Heart right ventricle (tissue), 16 donors: ENCODE measurements at regions not wholly inside any gene's neighbourhood (a gene's known extent, or its start where the extent isn't known, plus 50 kb on each side); places are given as distances from the start of the nearest gene placed in this dataset.
A peak's percentile ranks its signal among the peaks of the same experiment; 100 is the strongest.

ENCODE experiments used
- ATAC-seq, 8 donors: fragments of 200-7000 bp; cut with Tn5 transposase; one replicate each; pipeline ENCODE4 v1.9.1; 2020; ENCODE audit warnings: mild to moderate bottlenecking in 8 of 8, moderate library complexity in 8 of 8, moderate number of reproducible peaks in 1 of 8
- DNase-seq, 2 donors: peaks; one replicate each; pipeline ENCODE4 v3.0.0-alpha.2; 2020
- H3K27ac ChIP-seq, 10 donors: fragments of 200-600 bp; sonication (generic) in 2 of 10; one replicate each; pipeline versions ENCODE4 v1.5.0 to v1.8.0; 2020 to 2022; ENCODE audit warnings: mild to moderate bottlenecking in 3 of 10
- H3K27me3 ChIP-seq, 7 donors: fragments of 200-600 bp; one replicate each; pipeline ENCODE4 v1.8.0; 2021 to 2022; ENCODE audit warnings: mild to moderate bottlenecking in 2 of 7
- H3K36me3 ChIP-seq, 9 donors: fragments of 200-600 bp; sonication (generic) in 1 of 9; one replicate each; pipeline versions ENCODE4 v1.5.0 to v1.8.0; 2020 to 2022; ENCODE audit warnings: mild to moderate bottlenecking in 2 of 9
- H3K4me1 ChIP-seq, 9 donors: fragments of 200-600 bp; sonication (generic) in 1 of 9; one replicate each; pipeline versions ENCODE4 v1.5.0 to v1.8.0; 2020 to 2022; ENCODE audit warnings: mild to moderate bottlenecking in 4 of 9
- H3K4me3 ChIP-seq, 10 donors: fragments of 200-600 bp; sonication (generic) in 2 of 10; one replicate each; pipeline versions ENCODE4 v1.5.0 to v1.8.0; 2020 to 2022; ENCODE audit warnings: mild to moderate bottlenecking in 7 of 10, moderate library complexity in 2 of 10
- H3K9me3 ChIP-seq, 11 donors: fragments of 200-600 bp in 10 of 11; sonication (generic) in 2 of 11; one replicate each; pipeline versions ENCODE4 v1.5.0 to v1.8.0; 2013 to 2022; ENCODE audit warnings: mild to moderate bottlenecking in 2 of 11, control low read depth in 1 of 11, moderate library complexity in 1 of 11
- WGBS, 2 donors: extraction: QIAGEN DNeasy Blood & Tissue Kit; methylation state at CpG; one replicate each; pipeline ENCODE4 v1.1.7; 2013; ENCODE audit warnings: inconsistent platforms in 1 of 2; 5-methylcytosine and 5-hydroxymethylcytosine counted together
- intact Hi-C, 10 donors: fragments of 100-400 bp; cut with DNase I; formaldehyde crosslinking; loops; one replicate each; pipeline versions ENCODE4 v1.11.1 to v1.14.2; 2022
- TF ChIP-seq, protein P1 (sequence below), 9 donors: fragments of 200-600 bp; sonication (generic) in 2 of 9; IDR thresholded peaks; one replicate each; pipeline versions ENCODE4 v1.5.0 to v1.8.0; 2021 to 2022; ENCODE audit warnings: antibody characterized with exemption in 9 of 9, mild to moderate bottlenecking in 5 of 9, moderate library complexity in 1 of 9
- donor health status: Arrhythmogenic right ventricular cardiomyopathy.
- donor health status: ischemic (EF 13 %, LVEDD 7.1; RV severe dilation, severe dysfunction).
- donor health status: healthy with polysubstance abuse.
- donor health status: DM: no; HTN: yes; CAD: no.
- donor health status: DM: no; HTN: no; CAD: no.
- donor health status: ischemic (EF 25% LVEDD 6.9; RV normal size, moderate dysfunction).
- donor health status: ischemic (EF 25% LVEDD 5.7; RV mildly dilated, moderate dysfunction).
- donor health status: healthy.
- donor health status: DM: yes; HTN: yes; CAD: no.
- donor health status: Ischemic cardiomyopathy.
- donor health status: ischemic (EF 35%, LVEDD 5.7; RV mildly dilated, moderate dysfunction).
- donor health status: nonischemic (EF 11% LVEDD 7.7; RV severe dilation, severe dysfunction).
- donor health status: DM: yes; HTN: yes; CAD: no.
- donor health status: PGD.
- donor health status: ischemic (EF 29% LVEDD 5.4; RV normal size, mild dysfunction).
- donor health status: nonischemic (EF 23%, LVEDD 6.1; RV moderate dilation, normal function).

DNA sequence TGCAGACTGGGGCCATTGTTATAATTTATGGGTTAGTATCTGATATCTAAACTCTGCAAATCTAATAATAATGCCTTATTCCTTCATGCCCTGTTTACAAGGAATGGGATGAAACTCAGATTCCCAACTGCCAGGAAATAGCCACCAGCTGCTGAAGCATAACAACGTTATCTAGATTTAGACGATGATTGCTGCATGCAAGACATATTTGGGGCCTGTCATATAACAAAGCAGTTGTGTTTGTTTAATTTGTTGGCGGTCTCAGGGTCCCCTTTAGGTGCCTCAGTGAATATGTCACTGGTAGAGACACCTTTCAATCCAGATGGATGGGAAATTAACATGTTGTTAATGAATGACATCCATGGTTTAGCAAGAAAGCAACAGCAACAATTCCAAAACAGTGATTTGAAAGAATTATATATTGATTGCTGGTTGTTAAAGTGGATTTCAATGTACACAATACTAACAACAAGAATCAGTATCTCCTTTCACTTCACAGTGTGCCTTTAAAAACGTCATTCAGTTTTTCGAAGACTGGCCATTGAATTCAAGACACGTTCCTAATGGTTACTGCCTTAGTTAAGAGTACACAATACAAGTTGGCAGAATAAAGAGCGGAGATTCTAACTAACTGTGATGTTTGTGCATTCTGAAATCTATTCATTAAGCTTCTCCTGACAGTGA lies 860.6 kb upstream of the CELF2 start:
- Histone ChIP-seq H3K27ac (no peak overlapping the region), H3K36me3 (no peaks in the 10 kb centered on the region), H3K4me1 (no peaks in the 10 kb centered on the region), H3K27me3 (no peaks in the 10 kb centered on the region), H3K9me3 (peaks cover 0 to 16% (median 0%) of the 10 kb centered on the region in 11 donors), H3K4me3 (no peak overlapping the region)
- TF ChIP-seq, protein P1, sequence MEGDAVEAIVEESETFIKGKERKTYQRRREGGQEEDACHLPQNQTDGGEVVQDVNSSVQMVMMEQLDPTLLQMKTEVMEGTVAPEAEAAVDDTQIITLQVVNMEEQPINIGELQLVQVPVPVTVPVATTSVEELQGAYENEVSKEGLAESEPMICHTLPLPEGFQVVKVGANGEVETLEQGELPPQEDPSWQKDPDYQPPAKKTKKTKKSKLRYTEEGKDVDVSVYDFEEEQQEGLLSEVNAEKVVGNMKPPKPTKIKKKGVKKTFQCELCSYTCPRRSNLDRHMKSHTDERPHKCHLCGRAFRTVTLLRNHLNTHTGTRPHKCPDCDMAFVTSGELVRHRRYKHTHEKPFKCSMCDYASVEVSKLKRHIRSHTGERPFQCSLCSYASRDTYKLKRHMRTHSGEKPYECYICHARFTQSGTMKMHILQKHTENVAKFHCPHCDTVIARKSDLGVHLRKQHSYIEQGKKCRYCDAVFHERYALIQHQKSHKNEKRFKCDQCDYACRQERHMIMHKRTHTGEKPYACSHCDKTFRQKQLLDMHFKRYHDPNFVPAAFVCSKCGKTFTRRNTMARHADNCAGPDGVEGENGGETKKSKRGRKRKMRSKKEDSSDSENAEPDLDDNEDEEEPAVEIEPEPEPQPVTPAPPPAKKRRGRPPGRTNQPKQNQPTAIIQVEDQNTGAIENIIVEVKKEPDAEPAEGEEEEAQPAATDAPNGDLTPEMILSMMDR (IDR thresholded peaks at IDR 0.05), result no peak
- ATAC-seq, result no peak
- DNase-seq, result no peak
- 76 to 80% methylated on average over 7 of the region's 7 CpGs for WGBS, 2 donors
- intact Hi-C loops, result no loop called here

DNA sequence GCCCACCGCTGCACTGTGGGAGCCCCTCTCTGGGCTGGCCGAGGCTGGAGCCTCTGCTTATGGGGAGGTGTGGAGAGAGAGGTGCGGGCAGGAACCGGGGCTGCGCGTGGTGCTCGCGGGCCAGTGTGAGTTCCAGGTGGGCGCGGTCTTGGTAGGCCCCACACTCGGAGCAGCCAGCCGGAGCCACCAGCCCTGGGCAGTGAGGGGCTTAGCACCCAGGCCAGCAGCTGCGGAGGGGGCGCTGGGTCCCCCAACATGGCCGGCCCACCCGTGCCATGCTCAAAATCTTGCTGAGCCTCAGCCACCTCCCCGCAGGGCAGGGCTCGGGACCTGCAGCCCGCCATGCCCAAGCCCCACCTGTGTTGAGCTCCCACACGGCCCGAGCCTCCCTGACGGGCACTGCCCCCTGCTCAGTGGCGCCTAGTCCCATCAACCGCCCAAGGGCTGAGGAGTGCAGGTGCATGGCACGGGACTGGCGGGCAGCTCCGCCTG lies 856.8 kb upstream of the CELF2 start:
- intact Hi-C loops, result no loop called here
- Histone ChIP-seq H3K9me3 (peaks cover 0 to 17% (median 0%) of the 10 kb centered on the region in 11 donors), H3K4me3 (no peak overlapping the region), H3K36me3 (no peaks in the 10 kb centered on the region), H3K27me3 (no peaks in the 10 kb centered on the region), H3K27ac (no peak overlapping the region), H3K4me1 (no peaks in the 10 kb centered on the region)
- WGBS, 2 donors, result 92 to 97% methylated on average over 25 to 27 of the region's 27 CpGs
- peak in 1 of 8 donors; percentile 26 for ATAC-seq
- peak in 1 of 2 donors; percentile 9 for DNase-seq
- TF ChIP-seq, protein P1 (IDR thresholded peaks at IDR 0.05), result no peak

DNA sequence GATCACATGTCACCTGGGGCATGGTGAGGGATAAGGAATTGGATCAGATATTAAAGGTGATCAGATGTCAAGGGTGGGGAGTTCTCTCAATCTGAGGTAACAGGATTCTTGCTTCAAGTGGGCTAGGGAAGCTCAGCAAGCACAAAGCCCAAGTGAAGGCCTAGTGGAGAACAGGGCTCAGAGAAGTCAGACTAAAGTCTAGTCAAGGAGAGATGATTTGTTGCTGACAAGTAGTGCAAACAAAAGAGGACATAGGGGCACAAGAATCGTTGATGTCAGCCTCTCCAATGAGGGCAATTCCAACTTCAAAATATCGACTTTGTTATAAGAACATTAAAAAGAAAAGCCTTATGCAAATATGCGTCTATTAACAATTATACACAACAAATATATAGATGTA lies 852.8 kb upstream of the CELF2 start:
- TF ChIP-seq, protein P1 (IDR thresholded peaks at IDR 0.05), result no peak
- 74 to 84% methylated on average over 3 of the region's 3 CpGs for WGBS, 2 donors
- DNase-seq (no peak), ATAC-seq (no peak)
- Histone ChIP-seq H3K27ac (no peak overlapping the region), H3K9me3 (peaks cover 0 to 17% (median 0%) of the 10 kb centered on the region in 11 donors), H3K36me3 (no peaks in the 10 kb centered on the region), H3K4me3 (no peak overlapping the region), H3K27me3 (no peaks in the 10 kb centered on the region), H3K4me1 (no peaks in the 10 kb centered on the region)
- intact Hi-C loops, result no loop called here

DNA sequence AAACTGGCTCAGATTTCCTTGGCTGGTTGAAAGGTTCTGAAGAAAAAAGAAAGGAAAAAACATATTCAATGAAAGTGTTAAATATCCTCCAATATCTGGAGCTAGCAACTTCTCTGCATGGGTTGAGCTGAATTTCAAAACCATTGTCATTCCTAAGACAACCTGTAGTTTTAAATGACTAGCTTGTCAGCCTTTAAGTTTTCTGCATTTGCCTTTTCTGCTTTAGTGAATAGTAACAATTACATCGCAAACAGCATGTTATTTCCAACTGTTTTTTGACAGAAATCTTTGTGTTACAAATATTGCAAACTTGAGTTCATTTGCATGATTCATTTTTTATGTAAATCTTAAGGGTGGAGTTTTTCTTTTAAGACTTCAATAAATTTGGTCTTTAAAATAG lies 852.3 kb upstream of the CELF2 start:
- TF ChIP-seq, protein P1 (IDR thresholded peaks at IDR 0.05), result no peak
- 65 to 71% methylated on average over 1 of the region's 1 CpG for WGBS, 2 donors
- no peak overlapping the region for H3K27ac ChIP-seq
- no peak for ATAC-seq
- no peaks in the 10 kb centered on the region for H3K27me3 ChIP-seq
- no peak for DNase-seq
- H3K9me3 ChIP-seq, result peaks cover 0 to 15% (median 0%) of the 10 kb centered on the region in 11 donors
- no peak overlapping the region for H3K4me3 ChIP-seq
- intact Hi-C loops, result no loop called here
- no peaks in the 10 kb centered on the region for H3K36me3 ChIP-seq
- no peaks in the 10 kb centered on the region for H3K4me1 ChIP-seq
